ENCODE measurements at regions not wholly inside any gene's neighbourhood (a gene's known extent, or its start where the extent isn't known, plus 50 kb on each side); places are given as distances from the start of the nearest gene placed in this dataset.

- CTCF ChIA-PET (ENCODE audit: partially characterized antibody): interaction anchor here (0.7 to 2.1 kb wide), 5 partner anchors 10 to 1149 kb away, joined by 3 to 5 read pairs (median 4); no protein-coding TSS in a partner anchor
- peak in 1 of 2 experiments; percentile 46 for DNase-seq (ENCODE audit: low read depth in 1 of 2, low spot score in 2 of 2)
- H4K20me1 ChIP-seq (replicated peaks in 1 of 2; ENCODE audit: control insufficient read depth in 1 of 2, insufficient read depth in 2 of 2, low read length in 2 of 2): no peaks in the 10 kb centered on the region
These were observed 200.7 kb upstream of the NPSR1 start for GRCh38 chr7:34457329-34457728.

More at GRCh38 chr7:34457329-34457728, 200.7 kb upstream of the NPSR1 start:
- Histone ChIP-seq H2BK15ac (ENCODE audit: low read length) (no peak overlapping the region), H3K4me1 (replicated peaks in 1 of 4; ENCODE audit: control insufficient read depth in 3 of 4, insufficient read depth in 4 of 4, low read length in 3 of 4) (peaks cover 0 to 3% (median 0%) of the 10 kb centered on the region in 4 experiments; a peak in 1 of 7 replicates), H3K4me3 (ENCODE audit: extremely low read depth in 1 of 4, insufficient read depth in 2 of 4, low read depth in 3 of 4, low read length in 4 of 4) (no peak overlapping the region), H2AK5ac (ENCODE audit: low read depth, low read length) (no peak overlapping the region), H4K8ac (ENCODE audit: extremely low read depth, insufficient read depth, low read length) (no peak overlapping the region; the same call in 1 of the 2 replicates), H3K79me1 (ENCODE audit: low read depth, low read length) (no peaks in the 10 kb centered on the region), H3K23me2 (ENCODE audit: low read depth, low read length) (no peaks in the 10 kb centered on the region), H3K4me2 (ENCODE audit: insufficient read depth in 1 of 2, low read depth in 2 of 2, low read length in 2 of 2) (no peak overlapping the region), H3K9me3 (ENCODE audit: insufficient read depth in 2 of 2, low read depth in 1 of 2, low read length in 1 of 2) (no peaks in the 10 kb centered on the region), H3K27me3 (replicated peaks in 1 of 4; ENCODE audit: control insufficient read depth in 3 of 4, extremely low read depth in 1 of 4, insufficient read depth in 3 of 4, low read length in 3 of 4) (no peaks in the 10 kb centered on the region), H3K79me2 (ENCODE audit: control insufficient read depth in 1 of 2, insufficient read depth in 2 of 2, low read length in 2 of 2) (no peaks in the 10 kb centered on the region), H2BK20ac (ENCODE audit: low read length) (no peak overlapping the region), H3K56ac (replicated peaks; ENCODE audit: insufficient read length, low read depth, low read length) (no peak overlapping the region), H4K91ac (replicated peaks; ENCODE audit: insufficient read length, low read length) (no peak overlapping the region), H3K9ac (replicated peaks in 1 of 4; ENCODE audit: extremely low read depth in 1 of 4, low read depth in 3 of 4, low read length in 3 of 4) (no peak overlapping the region), H3K4ac (replicated peaks; ENCODE audit: insufficient read length, low read depth, low read length) (no peak overlapping the region), H3K14ac (ENCODE audit: insufficient read length) (no peak overlapping the region), H2BK12ac (ENCODE audit: low read depth, low read length) (no peak overlapping the region), H4K5ac (ENCODE audit: insufficient read length, low read depth, low read length) (no peak overlapping the region), H2BK120ac (replicated peaks; ENCODE audit: low read depth, low read length) (no peak overlapping the region), H3K23ac (ENCODE audit: insufficient read length) (no peak overlapping the region), H3K36me3 (ENCODE audit: control insufficient read depth in 2 of 4, insufficient read depth in 4 of 4, low read length in 3 of 4) (no peaks in the 10 kb centered on the region), H3K18ac (ENCODE audit: extremely low read depth, low read length) (no peak overlapping the region; the same call in 1 of the 2 replicates), H3K27ac (ENCODE audit: low read depth, low read length) (no peak overlapping the region), H2AFZ (ENCODE audit: low read length) (peak overlapping the region; percentile 53; the same call in 1 of the 2 replicates), H2BK5ac (ENCODE audit: low read depth, low read length) (no peak overlapping the region; the same call in 1 of the 2 replicates)
- 98% methylated on average over 5 of the region's 7 CpGs; no CpG with 5 or more reads in 1 of the 2 experiments for WGBS, 2 experiments (ENCODE audit: extremely low coverage in 1 of 2, insufficient coverage in 1 of 2, insufficient read length in 1 of 2, insufficient replicate concordance in 2 of 2, low coverage in 1 of 2, low lambda C conversion rate in 2 of 2, missing lambda C conversion rate in 1 of 2)
- TF ChIP-seq, protein P1, sequence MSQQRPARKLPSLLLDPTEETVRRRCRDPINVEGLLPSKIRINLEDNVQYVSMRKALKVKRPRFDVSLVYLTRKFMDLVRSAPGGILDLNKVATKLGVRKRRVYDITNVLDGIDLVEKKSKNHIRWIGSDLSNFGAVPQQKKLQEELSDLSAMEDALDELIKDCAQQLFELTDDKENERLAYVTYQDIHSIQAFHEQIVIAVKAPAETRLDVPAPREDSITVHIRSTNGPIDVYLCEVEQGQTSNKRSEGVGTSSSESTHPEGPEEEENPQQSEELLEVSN (IDR thresholded peaks at IDR 0.05): no peak
- TF ChIP-seq ATF3 (IDR thresholded peaks at IDR 0.05; ENCODE audit: insufficient read depth, low read depth, low read length) (no peak), YY1 (IDR thresholded peaks at IDR 0.05; ENCODE audit: low read depth, low read length) (peak; percentile 55; the same call in 1 of the 2 replicates), RBBP5 (IDR thresholded peaks at IDR 0.05; ENCODE audit: borderline replicate concordance, low read depth, low read length) (no peak)
- no peak for FAIRE-seq
- POLR2A ChIA-PET (ENCODE audit: partially characterized antibody): no interaction called here

All from H1 (cell line).